Calu3 (cell line): ENCODE measurements at regions not wholly inside any gene's neighbourhood (a gene's known extent, or its start where the extent isn't known, plus 50 kb on each side); places are given as distances from the start of the nearest gene placed in this dataset.

ENCODE experiments used
- BruUV-seq: library from RNA; stranded (reverse); fragments of 400-500 nt; replicated peaks from 2 replicates; lab custom pipeline; 2021; lab: Mats Ljungman, UMichigan
- CTCF ChIA-PET: fragments of 300-600 bp; sonication (Branson Sonifier 250); formaldehyde crosslinking; loops from one replicate; lab custom pipeline; 2022; ENCODE audit warnings: antibody characterized with exemption; lab: Charles Lee
- DNase-seq: peaks from one replicate; pipeline ENCODE4 v3.0.0; 2022
- H3K27ac Mint-ChIP-seq: one replicate; pipeline ENCODE4 v1.8.0; 2022; ENCODE audit warnings: mixed read lengths; ENCODE audit not compliant: unreplicated experiment
- H3K27me3 Mint-ChIP-seq: one replicate; pipeline ENCODE4 v1.8.0; 2022; ENCODE audit warnings: mixed read lengths; ENCODE audit not compliant: unreplicated experiment
- H3K36me3 Mint-ChIP-seq: one replicate; pipeline ENCODE4 v1.8.0; 2022; ENCODE audit warnings: mild to moderate bottlenecking, moderate library complexity, mixed read lengths; ENCODE audit not compliant: insufficient read depth, unreplicated experiment
- H3K4me1 Mint-ChIP-seq: one replicate; pipeline ENCODE4 v1.8.0; 2022; ENCODE audit warnings: mild to moderate bottlenecking, low read depth, mixed read lengths; ENCODE audit not compliant: unreplicated experiment
- H3K4me3 Mint-ChIP-seq: one replicate; pipeline ENCODE4 v1.8.0; 2022; ENCODE audit warnings: mild to moderate bottlenecking, low read depth, moderate library complexity, mixed read lengths; ENCODE audit not compliant: unreplicated experiment
- H3K9me3 Mint-ChIP-seq: one replicate; pipeline ENCODE4 v1.8.0; 2022; ENCODE audit warnings: low read depth, mixed read lengths; ENCODE audit not compliant: unreplicated experiment
- CTCF ChIP-seq: fragments of 200-600 bp; IDR thresholded peaks from one replicate; pipeline ENCODE4 v1.8.0; 2022; ENCODE audit warnings: antibody characterized with exemption; ENCODE audit not compliant: unreplicated experiment
- intact Hi-C: fragments of 100-400 bp; cut with micrococcal nuclease; formaldehyde crosslinking; loops from one replicate; pipeline ENCODE4 v1.10.0; 2022; ENCODE audit not compliant: unreplicated experiment

- DNase-seq = no peak
- H3K27ac Mint-ChIP-seq = no peak overlapping the region
- CTCF ChIA-PET = no interaction called here
- H3K9me3 Mint-ChIP-seq = peaks cover 9% of the 10 kb centered on the region
- no peaks in the 10 kb centered on the region for H3K4me1 Mint-ChIP-seq
- no peak for TF ChIP-seq CTCF
- no peaks in the 10 kb centered on the region for H3K36me3 Mint-ChIP-seq
- no TSS peak for BruUV-seq
- no peak overlapping the region for H3K4me3 Mint-ChIP-seq
- intact Hi-C loops = no loop called here
- no peaks in the 10 kb centered on the region for H3K27me3 Mint-ChIP-seq
Measured at GRCh38 chr22:49201046-49201970, 626.4 kb downstream of the BRD1 start.

- Mint-ChIP-seq H3K36me3 (no peaks in the 10 kb centered on the region), H3K4me1 (no peaks in the 10 kb centered on the region), H3K4me3 (no peak overlapping the region), H3K27me3 (no peaks in the 10 kb centered on the region), H3K9me3 (peaks cover 5% of the 10 kb centered on the region), H3K27ac (no peak overlapping the region)
- no TSS peak for BruUV-seq
- no peak for DNase-seq
- intact Hi-C loops = no loop called here
- CTCF ChIA-PET = no interaction called here
- no peak for TF ChIP-seq CTCF
Measured at GRCh38 chr22:49199224-49199623, 628.4 kb downstream of the BRD1 start.

GRCh38 chr22:49198705-49199084 lies 629.0 kb downstream of the BRD1 start:
- H3K27ac Mint-ChIP-seq = no peak overlapping the region
- BruUV-seq = no TSS peak
- H3K36me3 Mint-ChIP-seq = no peaks in the 10 kb centered on the region
- H3K4me3 Mint-ChIP-seq = no peak overlapping the region
- H3K27me3 Mint-ChIP-seq = no peaks in the 10 kb centered on the region
- CTCF ChIA-PET = no interaction called here
- no peak for TF ChIP-seq CTCF
- peaks cover 5% of the 10 kb centered on the region for H3K9me3 Mint-ChIP-seq
- intact Hi-C loops = no loop called here
- no peaks in the 10 kb centered on the region for H3K4me1 Mint-ChIP-seq
- DNase-seq = no peak

- Mint-ChIP-seq H3K27me3 (no peaks in the 10 kb centered on the region), H3K4me3 (no peak overlapping the region), H3K4me1 (no peaks in the 10 kb centered on the region), H3K27ac (no peak overlapping the region), H3K9me3 (peaks cover 3% of the 10 kb centered on the region), H3K36me3 (no peaks in the 10 kb centered on the region)
- CTCF ChIA-PET = no interaction called here
- BruUV-seq = no TSS peak
- DNase-seq = no peak
- intact Hi-C loops = no loop called here
- no peak for TF ChIP-seq CTCF
Measured at GRCh38 chr22:49197986-49198704, 629.5 kb downstream of the BRD1 start.
